Tibial artery (tissue), 4 donors: ENCODE measurements at regions not wholly inside any gene's neighbourhood (a gene's known extent, or its start where the extent isn't known, plus 50 kb on each side); places are given as distances from the start of the nearest gene placed in this dataset.
"Not testable (repeated sequence)": the region's sequence is repeated elsewhere in the genome, so short reads cannot be mapped to it uniquely, and the experiment has no call there.

Experiments used
- DNase-seq, 2 donors: peaks; one replicate each; pipeline ENCODE4 v3.0.0-alpha.2; 2019
- H3K27ac ChIP-seq, 2 donors: fragments of 200-600 bp; sonication (generic) in 1 of 2; 1 replicate in 1 of 2; 2 replicates in 1 of 2; pipeline ENCODE4 v1.5.1; 2018 to 2019; ENCODE audit warnings: mild to moderate bottlenecking in 1 of 2
- H3K27me3 ChIP-seq, 2 donors: fragments of 200-600 bp; sonication (generic) in 1 of 2; one replicate each; pipeline versions ENCODE4 v1.5.1 to v1.6.0; 2016 to 2019
- H3K36me3 ChIP-seq, 3 donors: fragments of 200-600 bp; sonication (generic) in 2 of 3; one replicate each; pipeline ENCODE4 v1.5.1; 2016 to 2019; ENCODE audit warnings: mild to moderate bottlenecking in 2 of 3
- H3K4me1 ChIP-seq, 4 donors: fragments of 200-600 bp; sonication (generic) in 2 of 4; 1 replicate in 3 of 4; 2 replicates in 1 of 4; pipeline ENCODE4 v1.5.1; 2016 to 2019
- H3K4me3 ChIP-seq, 2 donors: fragments of 200-600 bp; sonication (generic) in 1 of 2; 1 replicate in 1 of 2; 2 replicates in 1 of 2; pipeline ENCODE4 v1.5.1; 2018 to 2019; ENCODE audit warnings: mild to moderate bottlenecking in 2 of 2
- H3K9me3 ChIP-seq, 3 donors: fragments of 200-600 bp; sonication (generic) in 1 of 3; one replicate each; pipeline ENCODE4 v1.5.1; 2016 to 2019
- CTCF ChIP-seq, 2 experiments: fragments of 200-600 bp in 1 of 2; fragments of 450-650 bp in 1 of 2; IDR thresholded peaks; one replicate each; pipeline ENCODE4 v1.5.1; 2017 to 2019; ENCODE audit warnings: antibody characterized with exemption in 2 of 2, mild to moderate bottlenecking in 1 of 2, moderate library complexity in 1 of 2
- intact Hi-C: fragments of 100-400 bp; cut with DNase I; formaldehyde crosslinking; loops from one replicate; pipeline ENCODE4 v1.15.0; 2023; ENCODE audit warnings: low total_unique reads

GRCh38 chr3:94647131-94647530 is 584.3 kb downstream of the NSUN3 start:
- H3K27ac ChIP-seq: no peak overlapping the region
- DNase-seq: no peak
- H3K9me3 ChIP-seq: no peaks in the 10 kb centered on the region
- no peak overlapping the region for H3K4me3 ChIP-seq
- intact Hi-C loops: no loop called here
- no peak for TF ChIP-seq CTCF (IDR thresholded peaks at IDR 0.05)
- H3K27me3 ChIP-seq: no peaks in the 10 kb centered on the region
- no peaks in the 10 kb centered on the region for H3K36me3 ChIP-seq
- H3K4me1 ChIP-seq: no peaks in the 10 kb centered on the region

- H3K27me3 ChIP-seq, H3K4me3 ChIP-seq, H3K9me3 ChIP-seq, DNase-seq, H3K27ac ChIP-seq, intact Hi-C loops, H3K4me1 ChIP-seq, H3K36me3 ChIP-seq: not testable (repeated sequence)
These were observed 585.7 kb downstream of the NSUN3 start for GRCh38 chr3:94648270-94649180.

- Histone ChIP-seq H3K27me3 (no peaks in the 10 kb centered on the region), H3K4me3 (no peak overlapping the region), H3K4me1 (no peaks in the 10 kb centered on the region), H3K36me3 (no peaks in the 10 kb centered on the region), H3K27ac (no peak overlapping the region), H3K9me3 (no peaks in the 10 kb centered on the region)
- TF ChIP-seq CTCF (IDR thresholded peaks at IDR 0.05): no peak
- intact Hi-C loops: no loop called here
- DNase-seq: no peak
These were observed 591.2 kb downstream of the NSUN3 start for GRCh38 chr3:94654096-94654495.

GRCh38 chr3:94665922-94666321 is 603.1 kb downstream of the NSUN3 start:
- Histone ChIP-seq H3K4me1 (no peaks in the 10 kb centered on the region), H3K27ac (no peak overlapping the region), H3K27me3 (no peaks in the 10 kb centered on the region), H3K4me3 (no peak overlapping the region), H3K36me3 (no peaks in the 10 kb centered on the region), H3K9me3 (no peaks in the 10 kb centered on the region)
- intact Hi-C loops: no loop called here
- no peak for TF ChIP-seq CTCF (IDR thresholded peaks at IDR 0.05)
- no peak for DNase-seq

GRCh38 chr3:94671078-94671477 is 608.2 kb downstream of the NSUN3 start:
- Histone ChIP-seq H3K4me3 (no peak overlapping the region), H3K4me1 (no peaks in the 10 kb centered on the region), H3K36me3 (no peaks in the 10 kb centered on the region), H3K27me3 (no peaks in the 10 kb centered on the region), H3K9me3 (no peaks in the 10 kb centered on the region), H3K27ac (no peak overlapping the region)
- intact Hi-C loops: no loop called here
- DNase-seq: no peak
- no peak for TF ChIP-seq CTCF (IDR thresholded peaks at IDR 0.05)

- H3K9me3 ChIP-seq: peaks cover 0 to 10% (median 2%) of the 10 kb centered on the region in 3 donors
- DNase-seq: no peak
- H3K36me3 ChIP-seq: no peaks in the 10 kb centered on the region
- no peaks in the 10 kb centered on the region for H3K27me3 ChIP-seq
- H3K27ac ChIP-seq: no peak overlapping the region
- no peaks in the 10 kb centered on the region for H3K4me1 ChIP-seq
- intact Hi-C loops: no loop called here
- no peak overlapping the region for H3K4me3 ChIP-seq
- no peak for TF ChIP-seq CTCF (IDR thresholded peaks at IDR 0.05)
These were observed 611.0 kb downstream of the NSUN3 start for GRCh38 chr3:94673876-94674275.
